ENCODE measurements at regions not wholly inside any gene's neighbourhood (a gene's known extent, or its start where the extent isn't known, plus 50 kb on each side); places are given as distances from the start of the nearest gene placed in this dataset.

- H3K27me3 ChIP-seq: no peaks in the 10 kb centered on the region
- TF ChIP-seq EP300 (IDR thresholded peaks at IDR 0.05) (no peak), POLR2A (IDR thresholded peaks at IDR 0.05) (no peak), CTCF (IDR thresholded peaks at IDR 0.05) (no peak)
- no peaks in the 10 kb centered on the region for H3K4me1 ChIP-seq (ENCODE audit: insufficient read depth)
- H3K36me3 ChIP-seq: no peaks in the 10 kb centered on the region
- no peak overlapping the region for H3K4me3 ChIP-seq
- intact Hi-C loops (cut with DNase I): no loop called here
- 71 to 84% (median 74%) methylated on average over 9 of the region's 9 CpGs for WGBS, 3 donors
- no peaks in the 10 kb centered on the region for H3K9me3 ChIP-seq
- no peak overlapping the region for H3K27ac ChIP-seq
- DNase-seq: no peak
Observed at GRCh38 chr2:118464546-118465265, 376.4 kb downstream of the INSIG2 start.

GRCh38 chr2:118464046-118464445, 375.8 kb downstream of the INSIG2 start:
- H3K9me3 ChIP-seq: no peaks in the 10 kb centered on the region
- no peak for TF ChIP-seq POLR2A (IDR thresholded peaks at IDR 0.05)
- TF ChIP-seq CTCF (IDR thresholded peaks at IDR 0.05): no peak
- no peak for TF ChIP-seq EP300 (IDR thresholded peaks at IDR 0.05)
- H3K27ac ChIP-seq: no peak overlapping the region
- intact Hi-C loops (cut with DNase I): no loop called here
- DNase-seq: no peak
- H3K27me3 ChIP-seq: no peaks in the 10 kb centered on the region
- H3K36me3 ChIP-seq: no peaks in the 10 kb centered on the region
- 61 to 67% (median 62%) methylated on average over 3 of the region's 3 CpGs for WGBS, 3 donors
- no peak overlapping the region for H3K4me3 ChIP-seq
- H3K4me1 ChIP-seq (ENCODE audit: insufficient read depth): no peaks in the 10 kb centered on the region

GRCh38 chr2:118460425-118460824, 372.2 kb downstream of the INSIG2 start:
- no peak for DNase-seq
- Histone ChIP-seq H3K4me1 (ENCODE audit: insufficient read depth) (no peaks in the 10 kb centered on the region), H3K4me3 (no peak overlapping the region), H3K36me3 (no peaks in the 10 kb centered on the region), H3K9me3 (no peaks in the 10 kb centered on the region), H3K27me3 (no peaks in the 10 kb centered on the region), H3K27ac (no peak overlapping the region)
- TF ChIP-seq EP300 (IDR thresholded peaks at IDR 0.05): no peak
- no peak for TF ChIP-seq POLR2A (IDR thresholded peaks at IDR 0.05)
- no peak for TF ChIP-seq CTCF (IDR thresholded peaks at IDR 0.05)
- intact Hi-C loops (cut with DNase I): no loop called here
- 80 to 91% (median 89%) methylated on average over 5 of the region's 5 CpGs for WGBS, 3 donors

- TF ChIP-seq CTCF (IDR thresholded peaks at IDR 0.05): no peak
- no peak for TF ChIP-seq POLR2A (IDR thresholded peaks at IDR 0.05)
- TF ChIP-seq EP300 (IDR thresholded peaks at IDR 0.05): no peak
- Histone ChIP-seq H3K36me3 (no peaks in the 10 kb centered on the region), H3K27me3 (no peaks in the 10 kb centered on the region), H3K9me3 (no peaks in the 10 kb centered on the region), H3K27ac (no peak overlapping the region), H3K4me3 (no peak overlapping the region), H3K4me1 (ENCODE audit: insufficient read depth) (no peaks in the 10 kb centered on the region)
- WGBS, 3 donors: 86 to 93% (median 93%) methylated on average over 1 of the region's 1 CpG
- DNase-seq: no peak
- intact Hi-C loops (cut with DNase I): no loop called here
Observed at GRCh38 chr2:118459426-118459825, 371.2 kb downstream of the INSIG2 start.

Measured in ovary (tissue), 7 donors.